Lower leg skin (tissue), 3 donors: ENCODE measurements at regions not wholly inside any gene's neighbourhood (a gene's known extent, or its start where the extent isn't known, plus 50 kb on each side); places are given as distances from the start of the nearest gene placed in this dataset.

Source experiments
- POLR2A ChIP-seq, 2 donors: fragments of 450-650 bp; IDR thresholded peaks; one replicate each; pipeline ENCODE4 v1.6.1; 2016 to 2017; ENCODE audit warnings: antibody characterized with exemption in 2 of 2, mild to moderate bottlenecking in 1 of 2, moderate library complexity in 1 of 2
- TF ChIP-seq, protein P1 (sequence below), 3 donors: fragments of 450-650 bp; IDR thresholded peaks; one replicate each; pipeline ENCODE4 v1.5.1; 2016; ENCODE audit warnings: antibody characterized with exemption in 3 of 3, mild to moderate bottlenecking in 3 of 3, moderate library complexity in 2 of 3

DNA sequence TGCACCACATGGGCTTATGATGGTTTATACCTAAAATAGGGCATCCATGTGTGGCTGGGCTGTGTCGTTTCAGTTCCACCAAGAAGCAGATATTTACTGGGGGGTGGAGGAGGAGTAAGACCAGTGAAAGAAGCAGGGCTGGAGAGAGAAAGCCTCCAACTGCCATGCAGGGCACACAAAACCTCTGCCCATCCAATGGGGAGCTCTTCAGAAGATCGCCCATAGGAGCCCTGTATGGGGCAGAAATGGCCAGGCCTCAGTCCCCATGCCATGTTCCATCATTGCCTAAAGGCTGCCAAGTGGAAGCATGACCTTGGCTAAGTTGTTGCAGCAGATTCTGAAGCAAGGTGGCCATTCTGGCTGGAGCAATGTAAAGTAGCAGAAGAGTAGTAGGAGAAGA lies 277.0 kb downstream of the MEX3B start:
- TF ChIP-seq, protein P1, sequence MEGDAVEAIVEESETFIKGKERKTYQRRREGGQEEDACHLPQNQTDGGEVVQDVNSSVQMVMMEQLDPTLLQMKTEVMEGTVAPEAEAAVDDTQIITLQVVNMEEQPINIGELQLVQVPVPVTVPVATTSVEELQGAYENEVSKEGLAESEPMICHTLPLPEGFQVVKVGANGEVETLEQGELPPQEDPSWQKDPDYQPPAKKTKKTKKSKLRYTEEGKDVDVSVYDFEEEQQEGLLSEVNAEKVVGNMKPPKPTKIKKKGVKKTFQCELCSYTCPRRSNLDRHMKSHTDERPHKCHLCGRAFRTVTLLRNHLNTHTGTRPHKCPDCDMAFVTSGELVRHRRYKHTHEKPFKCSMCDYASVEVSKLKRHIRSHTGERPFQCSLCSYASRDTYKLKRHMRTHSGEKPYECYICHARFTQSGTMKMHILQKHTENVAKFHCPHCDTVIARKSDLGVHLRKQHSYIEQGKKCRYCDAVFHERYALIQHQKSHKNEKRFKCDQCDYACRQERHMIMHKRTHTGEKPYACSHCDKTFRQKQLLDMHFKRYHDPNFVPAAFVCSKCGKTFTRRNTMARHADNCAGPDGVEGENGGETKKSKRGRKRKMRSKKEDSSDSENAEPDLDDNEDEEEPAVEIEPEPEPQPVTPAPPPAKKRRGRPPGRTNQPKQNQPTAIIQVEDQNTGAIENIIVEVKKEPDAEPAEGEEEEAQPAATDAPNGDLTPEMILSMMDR (IDR thresholded peaks at IDR 0.05), result no peak
- TF ChIP-seq POLR2A (IDR thresholded peaks at IDR 0.05), result no peak
